ENCODE measurements at regions not wholly inside any gene's neighbourhood (a gene's known extent, or its start where the extent isn't known, plus 50 kb on each side); places are given as distances from the start of the nearest gene placed in this dataset.
"Not testable (repeated sequence)": the region's sequence is repeated elsewhere in the genome, so short reads cannot be mapped to it uniquely, and the experiment has no call there.

GRCh38 chr2:129190494-129190893 lies 789.0 kb upstream of the RAB6C start:
- no peak for DNase-seq (ENCODE audit: low read depth in 2 of 2)

DNA sequence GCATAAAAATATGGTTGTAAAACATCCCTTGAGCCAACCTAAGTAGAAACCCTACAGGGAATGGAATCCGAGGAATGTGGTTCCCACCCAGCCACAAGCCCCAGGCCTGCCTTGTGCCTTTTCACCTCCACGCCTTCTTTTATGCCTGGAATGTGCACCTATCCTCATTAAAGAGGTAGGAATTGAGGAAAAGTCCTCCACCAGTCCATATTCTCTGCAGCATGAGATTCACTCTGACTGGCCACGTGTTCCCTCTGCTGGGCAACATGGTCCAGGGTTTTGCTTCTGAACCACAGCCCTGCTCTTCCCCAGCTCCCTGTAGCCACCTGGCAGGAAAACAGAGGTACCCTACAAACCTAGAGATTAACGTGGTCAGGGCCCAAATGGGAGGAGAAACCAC lies 787.9 kb upstream of the RAB6C start:
- no peak for DNase-seq (ENCODE audit: low read depth in 2 of 2)

DNA sequence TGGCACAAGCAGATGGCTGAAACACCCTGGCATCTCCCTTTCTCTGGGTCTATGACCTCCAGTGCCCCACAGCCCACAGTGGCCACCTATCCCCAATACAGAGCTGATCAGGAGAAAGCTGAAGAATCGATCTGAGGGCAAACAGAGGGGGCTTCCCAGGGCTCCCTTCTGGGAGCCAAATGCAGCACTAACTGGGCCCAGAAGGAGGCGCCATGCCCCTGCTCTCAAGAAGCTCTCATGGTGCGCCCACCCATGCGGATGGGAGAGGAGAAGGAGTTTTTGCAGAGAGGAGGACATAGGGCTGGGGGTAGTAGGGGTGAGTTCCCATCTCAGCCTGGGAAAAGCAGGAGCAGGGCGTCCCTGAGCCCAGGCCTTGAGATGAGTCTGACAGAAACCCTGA lies 787.3 kb upstream of the RAB6C start:
- DNase-seq (ENCODE audit: low read depth in 2 of 2): no peak

GRCh38 chr2:129192841-129193253 lies 786.6 kb upstream of the RAB6C start:
- DNase-seq (ENCODE audit: low read depth in 2 of 2): no peak

DNA sequence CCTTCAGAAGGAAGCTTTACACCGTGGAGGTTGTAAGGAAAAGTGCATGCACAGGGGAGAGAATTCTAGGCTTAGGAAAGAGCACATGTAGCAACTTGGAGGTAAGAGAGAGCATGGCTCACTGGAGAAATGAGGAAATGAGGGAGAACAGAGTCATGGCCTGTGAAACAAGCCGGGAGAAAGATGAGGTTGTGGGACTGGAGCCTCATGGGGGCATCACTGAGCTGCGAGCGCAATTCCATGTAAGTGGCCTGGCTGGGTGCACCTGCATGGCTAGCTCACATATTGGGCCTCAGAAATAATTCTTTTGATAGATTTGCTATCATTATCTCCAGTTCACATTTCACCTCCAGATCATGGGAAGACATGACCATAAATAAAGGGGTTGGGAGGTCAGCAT lies 785.5 kb upstream of the RAB6C start:
- no peak for DNase-seq (ENCODE audit: low read depth in 2 of 2)

GRCh38 chr2:129199501-129199900 lies 780.0 kb upstream of the RAB6C start:
- DNase-seq (ENCODE audit: low read depth in 2 of 2): no peak

DNA sequence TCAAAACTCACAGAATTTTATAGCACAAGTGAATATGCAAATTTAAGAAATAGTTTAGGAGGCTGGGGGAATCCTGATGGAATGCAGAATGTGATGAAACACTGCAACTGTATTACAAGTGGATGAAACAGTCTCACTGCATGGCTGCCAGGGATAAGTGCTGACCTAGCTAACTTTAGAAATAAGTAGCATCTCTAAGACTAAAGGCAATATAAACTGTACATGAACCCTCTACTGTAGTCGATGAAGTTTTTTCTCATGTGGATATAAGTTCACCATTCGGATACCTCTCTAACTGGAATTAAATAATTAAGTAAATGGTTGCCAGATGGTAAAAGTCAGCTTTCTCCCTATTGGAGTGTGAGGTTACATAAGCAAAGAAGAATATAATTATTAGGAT lies 777.8 kb upstream of the RAB6C start:
- DNase-seq (ENCODE audit: low read depth in 2 of 2): no peak

DNA sequence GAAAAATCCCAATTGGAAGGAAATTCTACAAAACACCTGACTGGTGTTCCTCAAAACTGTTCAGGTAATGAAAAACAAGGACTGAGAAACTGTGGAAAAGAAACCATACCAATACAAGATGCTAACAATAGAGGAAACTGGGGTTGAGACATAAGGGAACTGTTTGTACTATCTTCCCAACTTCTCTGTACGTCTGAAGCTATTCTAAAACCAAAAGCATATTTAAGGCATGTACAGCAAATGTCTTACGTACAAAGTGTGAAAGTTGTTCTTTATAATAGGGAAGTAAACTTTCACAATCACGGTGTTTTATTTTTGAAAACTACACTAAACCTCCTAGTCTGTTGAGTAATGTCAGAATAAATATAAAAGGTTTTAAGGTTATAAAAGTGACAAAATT lies 776.1 kb upstream of the RAB6C start:
- no peak for DNase-seq (ENCODE audit: low read depth in 2 of 2)

GRCh38 chr2:129204581-129204980 lies 774.9 kb upstream of the RAB6C start:
- not testable (repeated sequence) for DNase-seq (ENCODE audit: low read depth in 2 of 2)

DNA sequence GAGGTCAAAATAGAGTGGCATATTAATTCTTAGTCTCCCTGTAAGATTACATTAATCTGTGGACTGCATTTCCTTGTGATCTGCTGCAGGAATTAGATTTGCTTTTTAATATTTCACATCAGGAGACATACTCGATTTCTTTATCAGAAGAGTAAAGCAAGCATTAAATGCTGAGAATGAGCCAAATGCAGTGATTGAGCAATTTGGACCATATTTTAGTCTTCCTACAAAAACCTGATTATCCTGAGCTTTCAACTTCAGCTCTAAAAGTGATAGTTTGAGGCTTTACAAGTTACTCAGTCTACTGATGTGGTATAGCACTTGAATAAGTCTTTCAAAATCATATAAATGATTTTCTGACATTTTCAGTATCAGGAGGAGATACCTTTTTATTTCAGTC lies 774.3 kb upstream of the RAB6C start:
- DNase-seq (ENCODE audit: low read depth in 2 of 2): no peak

DNA sequence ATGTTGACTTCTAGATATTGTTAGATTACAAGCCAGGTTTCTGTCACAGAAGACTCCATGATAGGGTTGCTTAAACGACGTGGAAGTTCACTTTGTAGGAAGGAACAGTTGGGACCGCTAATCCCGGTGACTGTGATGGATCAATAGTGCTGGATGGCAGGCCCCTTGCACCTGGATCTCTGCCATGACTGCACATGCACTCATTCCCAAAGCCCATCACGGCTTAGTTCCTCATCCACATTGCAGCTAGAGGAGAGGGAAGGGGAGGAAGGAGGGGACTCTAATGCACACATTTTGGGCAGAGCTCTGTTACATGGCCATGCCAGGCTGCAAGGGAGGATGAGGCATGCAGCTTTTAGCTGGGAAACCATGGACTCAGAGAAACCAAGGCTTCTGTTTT lies 773.7 kb upstream of the RAB6C start:
- no peak for DNase-seq (ENCODE audit: low read depth in 2 of 2)

GRCh38 chr2:129212299-129212958 lies 767.0 kb upstream of the RAB6C start:
- no peak for DNase-seq (ENCODE audit: low read depth in 2 of 2)

GRCh38 chr2:129224022-129224421 lies 755.4 kb upstream of the RAB6C start:
- DNase-seq (ENCODE audit: low read depth in 2 of 2): no peak

DNA sequence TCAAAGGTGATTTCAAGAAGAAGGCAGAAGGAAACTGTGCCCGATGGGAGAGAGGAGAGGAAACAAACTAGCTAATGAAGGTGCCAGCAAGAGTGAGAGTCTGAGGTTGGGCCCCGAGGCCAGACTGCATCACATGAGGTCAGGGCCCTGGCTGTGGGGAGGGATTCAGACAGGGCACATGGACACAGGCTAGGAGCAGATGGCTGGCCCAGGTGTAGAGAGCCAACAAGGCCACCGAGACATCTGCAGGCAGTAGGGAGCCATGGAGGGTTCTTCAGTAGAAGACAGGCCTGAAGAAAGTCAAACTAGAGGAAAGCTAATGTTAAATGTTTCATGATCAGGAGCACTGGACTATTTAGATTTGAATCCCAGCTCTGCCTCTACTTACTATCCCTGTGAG lies 755.0 kb upstream of the RAB6C start:
- no peak for DNase-seq (ENCODE audit: low read depth in 2 of 2)

- no peak for DNase-seq (ENCODE audit: low read depth in 2 of 2)
Observed at GRCh38 chr2:129229196-129229595, 750.3 kb upstream of the RAB6C start.

DNA sequence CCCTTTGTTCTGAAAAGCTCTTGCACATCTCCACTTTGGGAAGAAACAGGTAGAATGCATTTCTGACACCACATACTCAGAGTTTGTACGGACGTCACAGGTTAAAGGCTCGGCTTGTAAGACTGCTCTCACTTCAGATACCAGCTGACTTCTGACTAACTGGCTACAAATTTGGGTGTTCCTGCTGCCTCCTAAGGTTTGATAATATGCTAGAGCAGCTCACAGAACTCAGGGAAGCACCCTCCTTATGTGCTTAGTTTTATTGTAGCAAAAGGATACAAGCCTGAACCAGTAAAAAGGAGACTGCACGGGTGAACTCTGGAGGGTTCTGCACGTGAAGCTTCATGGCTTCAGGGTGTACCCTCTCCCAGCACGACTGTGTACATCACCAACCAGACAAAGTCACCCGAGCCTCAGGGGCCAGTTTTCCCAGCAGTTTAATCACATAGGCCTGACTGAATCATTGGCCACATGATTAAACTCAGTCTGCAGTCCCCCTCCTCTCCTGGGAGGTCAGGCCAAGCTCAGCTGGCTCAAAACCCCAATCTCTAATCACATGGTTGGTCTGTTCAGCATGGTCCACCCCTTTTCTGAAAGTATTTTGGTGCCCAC lies 749.5 kb upstream of the RAB6C start:
- no peak for DNase-seq (ENCODE audit: low read depth in 2 of 2)

DNA sequence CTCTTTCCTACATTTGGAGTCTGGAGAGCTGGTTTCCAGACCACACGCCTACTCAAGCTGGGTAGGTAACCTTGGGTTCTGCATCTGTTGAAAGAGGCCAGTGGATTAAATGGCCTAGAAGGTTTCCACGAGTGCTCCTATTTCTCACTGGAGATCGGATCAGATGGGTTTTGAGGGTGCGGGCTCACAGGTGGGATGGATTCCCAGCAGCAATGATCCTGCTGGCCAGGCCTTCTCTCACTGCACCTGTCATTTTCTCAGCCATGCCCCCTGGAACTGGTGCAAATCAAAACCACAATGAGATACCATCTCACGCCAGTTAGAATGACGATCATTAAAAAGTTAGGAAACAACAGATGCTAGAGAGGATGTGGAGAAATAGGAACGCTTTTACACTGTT lies 747.5 kb upstream of the RAB6C start:
- no peak for DNase-seq (ENCODE audit: low read depth in 2 of 2)

- no peak for DNase-seq (ENCODE audit: low read depth in 2 of 2)
Observed at GRCh38 chr2:129233166-129233565, 746.3 kb upstream of the RAB6C start.

GRCh38 chr2:129233751-129234406 lies 745.6 kb upstream of the RAB6C start:
- no peak for DNase-seq (ENCODE audit: low read depth in 2 of 2)

DNA sequence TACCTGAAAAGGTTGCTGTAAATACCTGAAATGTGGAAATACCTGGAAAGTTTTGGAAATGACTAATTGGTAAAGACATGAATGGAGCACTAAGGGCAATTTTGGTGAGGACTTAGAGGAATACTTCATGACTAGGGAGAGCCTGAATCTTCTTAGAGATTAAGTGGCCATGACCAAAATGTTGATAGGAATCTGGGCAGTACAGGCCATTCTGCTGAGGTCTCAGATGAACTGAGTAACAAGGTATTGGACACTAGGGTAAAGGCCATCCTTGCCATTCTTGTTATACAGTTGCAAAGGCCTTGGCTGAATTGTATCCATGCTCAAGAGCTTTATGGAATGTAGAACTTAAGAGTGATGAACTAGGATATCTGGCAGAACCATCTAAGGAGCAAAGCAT lies 742.9 kb upstream of the RAB6C start:
- DNase-seq (ENCODE audit: low read depth in 2 of 2): no peak

GRCh38 chr2:129237966-129238725 lies 741.3 kb upstream of the RAB6C start:
- no peak for DNase-seq (ENCODE audit: low read depth in 2 of 2)

DNA sequence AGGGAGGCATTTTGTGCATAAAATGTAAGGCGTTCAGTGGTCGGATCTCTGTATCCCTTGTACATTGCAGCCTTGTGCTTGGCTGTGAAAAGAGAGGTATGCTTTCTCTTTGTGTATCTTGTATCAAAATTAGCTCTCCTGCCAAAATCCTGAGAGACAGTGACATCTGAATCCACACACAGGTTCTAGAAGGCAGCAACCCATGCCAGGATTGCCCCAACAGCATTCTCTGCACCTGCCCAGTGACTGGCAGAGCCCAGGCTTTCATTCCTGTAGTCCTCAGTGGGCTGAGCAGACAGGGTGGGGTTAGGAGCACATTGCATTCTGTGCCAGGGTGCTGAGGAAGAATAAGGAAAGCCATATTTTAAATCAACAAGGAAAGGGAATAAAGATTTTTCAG lies 740.3 kb upstream of the RAB6C start:
- no peak for DNase-seq (ENCODE audit: low read depth in 2 of 2)

GRCh38 chr2:129240061-129240460 lies 739.4 kb upstream of the RAB6C start:
- DNase-seq (ENCODE audit: low read depth in 2 of 2): no peak
